Endodermal cell (in vitro differentiated cells): ENCODE measurements at regions not wholly inside any gene's neighbourhood (a gene's known extent, or its start where the extent isn't known, plus 50 kb on each side); places are given as distances from the start of the nearest gene placed in this dataset.
"Not testable (repeated sequence)": the region's sequence is repeated elsewhere in the genome, so short reads cannot be mapped to it uniquely, and the experiment has no call there.

ENCODE experiments used
- DNase-seq: peaks from one replicate; pipeline ENCODE4 v3.0.0-alpha.2; 2017
- H3K27ac ChIP-seq: 2 replicates; pipeline ENCODE4 v1.5.1; 2013; ENCODE audit warnings: mild to moderate bottlenecking, low read depth, low read length, moderate library complexity
- H3K27me3 ChIP-seq: 2 replicates; pipeline ENCODE4 v1.6.1; 2013; ENCODE audit warnings: mild to moderate bottlenecking, low read length, moderate library complexity; ENCODE audit not compliant: insufficient read depth, control insufficient read depth, poor library complexity, severe bottlenecking
- H3K36me3 ChIP-seq: 2 replicates; pipeline ENCODE4 v1.7.0; 2013; ENCODE audit warnings: mild to moderate bottlenecking, low read length, moderate library complexity; ENCODE audit not compliant: control insufficient read depth, insufficient read depth
- H3K4me1 ChIP-seq: one replicate; pipeline ENCODE4 v1.7.0; 2013; ENCODE audit warnings: low read length; ENCODE audit not compliant: control insufficient read depth, insufficient read depth
- H3K4me3 ChIP-seq: 2 replicates; pipeline ENCODE4 v1.5.1; 2013; ENCODE audit warnings: mild to moderate bottlenecking, low read length, moderate library complexity
- H3K9ac ChIP-seq: 2 replicates; pipeline ENCODE4 v1.6.1; 2013; ENCODE audit warnings: mild to moderate bottlenecking, low read length, moderate library complexity; ENCODE audit not compliant: poor library complexity, severe bottlenecking; ENCODE audit errors: extremely low read depth
- H3K9me3 ChIP-seq: 2 replicates; pipeline ENCODE4 v1.6.1; 2013; ENCODE audit warnings: mild to moderate bottlenecking, low read length, moderate library complexity; ENCODE audit not compliant: control insufficient read depth
- H3K27ac Mint-ChIP-seq: 2 replicates; pipeline ENCODE4 v1.8.0; 2020; ENCODE audit warnings: mixed read lengths
- H3K27me3 Mint-ChIP-seq: 2 replicates; pipeline ENCODE4 v1.8.0; 2021; ENCODE audit warnings: mild to moderate bottlenecking, mixed read lengths; ENCODE audit not compliant: insufficient read depth
- H3K36me3 Mint-ChIP-seq: 2 replicates; pipeline ENCODE4 v1.8.0; 2020; ENCODE audit warnings: low read depth, mixed read lengths
- H3K4me1 Mint-ChIP-seq: 2 replicates; pipeline ENCODE4 v1.8.0; 2020; ENCODE audit warnings: mixed read lengths
- H3K4me3 Mint-ChIP-seq: 2 replicates; pipeline ENCODE4 v1.8.0; 2020; ENCODE audit warnings: mild to moderate bottlenecking, moderate library complexity, mixed read lengths
- H3K9me3 Mint-ChIP-seq: 2 replicates; pipeline ENCODE4 v1.8.0; 2020; ENCODE audit warnings: mild to moderate bottlenecking, mixed read lengths
- WGBS, 2 experiments: methylation state at CpG; one replicate each; pipeline versions ENCODE4 v1.1.5 to v1.1.7; 2013; ENCODE audit warnings: missing lambda C conversion rate in 2 of 2, mixed read lengths in 1 of 2; ENCODE audit not compliant: insufficient coverage in 1 of 2, insufficient read length in 1 of 2; 5-methylcytosine and 5-hydroxymethylcytosine counted together
- TF ChIP-seq, protein P1 (sequence below): fragments of 200-600 bp; sonication (generic); conservative IDR thresholded peaks from 2 replicates; pipeline ENCODE4 v1.5.0; 2021; ENCODE audit warnings: antibody characterized with exemption, mild to moderate bottlenecking

- Histone ChIP-seq H3K4me3 (no peak overlapping the region), H3K4me1 (peaks cover 5% of the 10 kb centered on the region), H3K36me3 (no peaks in the 10 kb centered on the region), H3K27ac (no peak overlapping the region), H3K27me3 (no peaks in the 10 kb centered on the region), H3K9ac (no peak overlapping the region), H3K9me3 (no peaks in the 10 kb centered on the region)
- Mint-ChIP-seq H3K4me3 (no peak overlapping the region), H3K36me3 (no peaks in the 10 kb centered on the region), H3K9me3 (no peaks in the 10 kb centered on the region), H3K27me3 (no peaks in the 10 kb centered on the region), H3K4me1 (peaks cover 47% of the 10 kb centered on the region), H3K27ac (no peak overlapping the region)
- no peak for DNase-seq
- TF ChIP-seq, protein P1, sequence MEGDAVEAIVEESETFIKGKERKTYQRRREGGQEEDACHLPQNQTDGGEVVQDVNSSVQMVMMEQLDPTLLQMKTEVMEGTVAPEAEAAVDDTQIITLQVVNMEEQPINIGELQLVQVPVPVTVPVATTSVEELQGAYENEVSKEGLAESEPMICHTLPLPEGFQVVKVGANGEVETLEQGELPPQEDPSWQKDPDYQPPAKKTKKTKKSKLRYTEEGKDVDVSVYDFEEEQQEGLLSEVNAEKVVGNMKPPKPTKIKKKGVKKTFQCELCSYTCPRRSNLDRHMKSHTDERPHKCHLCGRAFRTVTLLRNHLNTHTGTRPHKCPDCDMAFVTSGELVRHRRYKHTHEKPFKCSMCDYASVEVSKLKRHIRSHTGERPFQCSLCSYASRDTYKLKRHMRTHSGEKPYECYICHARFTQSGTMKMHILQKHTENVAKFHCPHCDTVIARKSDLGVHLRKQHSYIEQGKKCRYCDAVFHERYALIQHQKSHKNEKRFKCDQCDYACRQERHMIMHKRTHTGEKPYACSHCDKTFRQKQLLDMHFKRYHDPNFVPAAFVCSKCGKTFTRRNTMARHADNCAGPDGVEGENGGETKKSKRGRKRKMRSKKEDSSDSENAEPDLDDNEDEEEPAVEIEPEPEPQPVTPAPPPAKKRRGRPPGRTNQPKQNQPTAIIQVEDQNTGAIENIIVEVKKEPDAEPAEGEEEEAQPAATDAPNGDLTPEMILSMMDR: no peak
- 96 to 100% methylated on average over 1 to 3 of the region's 3 CpGs for WGBS, 2 experiments
These were observed 167.3 kb upstream of the NANOGP8 start for GRCh38 chr15:35252351-35252865.

DNA sequence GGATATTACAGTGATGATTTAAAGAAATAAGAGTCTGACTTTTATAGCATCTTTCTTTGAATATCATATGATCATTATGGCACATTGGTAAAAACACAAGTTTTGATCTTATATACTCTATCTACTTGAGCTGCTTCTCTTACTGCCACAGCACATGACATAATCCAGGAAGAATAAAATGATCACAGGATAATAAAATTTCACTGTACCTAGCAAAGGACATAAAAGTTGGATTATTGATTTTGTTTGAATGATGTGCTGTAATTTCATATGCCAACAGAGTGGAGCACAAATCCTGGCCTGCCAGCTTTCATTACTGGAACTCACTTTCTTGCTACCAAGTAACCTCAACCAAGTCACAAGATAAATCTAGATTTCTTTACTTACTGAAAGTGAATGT is 162.1 kb upstream of the NANOGP8 start:
- Mint-ChIP-seq H3K27me3 (no peaks in the 10 kb centered on the region), H3K9me3 (no peaks in the 10 kb centered on the region), H3K4me3 (no peak overlapping the region), H3K36me3 (no peaks in the 10 kb centered on the region), H3K27ac (peak overlapping the region; percentile 94), H3K4me1 (peaks cover 48% of the 10 kb centered on the region)
- TF ChIP-seq, protein P1: no peak
- Histone ChIP-seq H3K36me3 (no peaks in the 10 kb centered on the region), H3K27me3 (no peaks in the 10 kb centered on the region), H3K4me3 (no peak overlapping the region), H3K9ac (no peak overlapping the region), H3K4me1 (peaks cover 6% of the 10 kb centered on the region), H3K27ac (no peak overlapping the region), H3K9me3 (no peaks in the 10 kb centered on the region)
- no peak for DNase-seq

GRCh38 chr15:35246451-35246850 is 161.4 kb upstream of the NANOGP8 start:
- peak; percentile 71 for DNase-seq
- Mint-ChIP-seq H3K4me1 (peaks cover 50% of the 10 kb centered on the region), H3K27me3 (no peaks in the 10 kb centered on the region), H3K9me3 (no peaks in the 10 kb centered on the region), H3K36me3 (no peaks in the 10 kb centered on the region), H3K27ac (peak overlapping the region; percentile 94), H3K4me3 (peak overlapping the region; percentile 32)
- Histone ChIP-seq H3K27ac (no peak overlapping the region), H3K4me1 (peaks cover 6% of the 10 kb centered on the region), H3K4me3 (no peak overlapping the region), H3K27me3 (no peaks in the 10 kb centered on the region), H3K9me3 (no peaks in the 10 kb centered on the region), H3K9ac (no peak overlapping the region), H3K36me3 (no peaks in the 10 kb centered on the region)
- WGBS, 2 experiments: 28 to 40% methylated on average over 1 to 4 of the region's 4 CpGs
- TF ChIP-seq, protein P1: no peak

DNA sequence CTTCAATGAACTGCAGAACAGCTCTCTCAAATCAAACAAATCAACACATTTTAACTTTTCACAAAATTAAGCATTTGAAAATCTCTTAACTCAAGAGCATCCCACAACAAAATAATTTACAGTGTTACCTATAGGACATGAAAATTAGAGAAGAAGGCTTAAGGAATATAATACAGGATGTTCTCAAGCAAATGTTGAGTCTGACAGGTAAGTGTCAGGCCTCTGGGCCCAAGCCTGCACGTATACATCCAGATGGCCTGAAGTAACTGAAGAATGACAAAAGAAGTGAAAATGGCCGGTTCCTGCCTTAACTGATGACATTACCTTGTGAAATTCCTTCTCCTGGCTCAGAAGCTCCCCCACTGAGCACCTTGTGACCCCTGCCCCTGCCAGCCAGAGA is 160.6 kb upstream of the NANOGP8 start:
- Mint-ChIP-seq H3K4me1 (peaks cover 47% of the 10 kb centered on the region), H3K27ac (peak overlapping the region; percentile 94), H3K4me3 (peak overlapping the region; percentile 32)
- H3K36me3 ChIP-seq, H3K27me3 Mint-ChIP-seq, H3K9ac ChIP-seq, H3K9me3 ChIP-seq, DNase-seq, H3K9me3 Mint-ChIP-seq, H3K4me1 ChIP-seq, H3K27ac ChIP-seq, H3K4me3 ChIP-seq, H3K27me3 ChIP-seq, H3K36me3 Mint-ChIP-seq: not testable (repeated sequence)
- 11% methylated on average over 1 of the region's 2 CpGs; no CpG with 5 or more reads in 1 of the 2 experiments for WGBS, 2 experiments
